ENCODE measurements at regions not wholly inside any gene's neighbourhood (a gene's known extent, or its start where the extent isn't known, plus 50 kb on each side); places are given as distances from the start of the nearest gene placed in this dataset.
"Not testable (repeated sequence)": the region's sequence is repeated elsewhere in the genome, so short reads cannot be mapped to it uniquely, and the experiment has no call there.

DNA sequence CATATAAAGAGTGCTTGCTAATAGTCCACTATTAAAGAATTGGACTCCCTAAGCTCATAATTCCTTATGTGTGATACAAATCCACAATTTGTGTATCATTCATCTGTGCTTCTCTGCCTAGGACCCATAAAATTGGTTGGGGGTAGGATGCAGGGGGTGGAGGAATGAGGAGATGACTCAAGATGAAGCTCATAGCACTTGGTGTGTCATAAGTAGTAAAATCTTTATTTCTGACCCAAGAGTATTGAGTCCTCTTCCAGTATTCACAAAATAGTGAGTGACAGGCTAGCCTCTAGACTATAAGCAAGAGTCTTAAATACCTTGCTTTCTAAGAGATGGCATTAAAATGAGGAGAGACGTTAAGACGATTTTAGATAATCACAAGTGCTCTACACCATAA lies 390.9 kb upstream of the CDH19 start:
- no peak for DNase-seq

DNA sequence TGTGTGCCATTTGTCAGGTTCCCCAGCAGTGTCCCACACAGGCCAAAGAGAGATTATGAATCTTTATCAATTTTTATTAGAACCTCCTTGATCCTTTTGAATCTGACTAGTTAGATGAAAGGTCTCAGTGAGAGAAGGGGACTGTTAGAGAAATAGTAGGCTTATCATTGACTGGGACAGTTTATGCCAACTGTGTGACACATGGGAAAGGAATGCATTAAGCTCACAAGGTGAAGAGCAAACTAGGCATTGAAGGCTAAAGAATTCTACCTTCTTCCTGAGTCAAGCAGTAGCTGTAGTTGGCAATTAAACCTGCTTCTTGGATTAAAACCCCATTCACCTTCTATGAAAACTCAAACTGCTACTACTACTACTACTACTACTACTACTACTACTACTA lies 389.6 kb upstream of the CDH19 start:
- no peak for DNase-seq

DNA sequence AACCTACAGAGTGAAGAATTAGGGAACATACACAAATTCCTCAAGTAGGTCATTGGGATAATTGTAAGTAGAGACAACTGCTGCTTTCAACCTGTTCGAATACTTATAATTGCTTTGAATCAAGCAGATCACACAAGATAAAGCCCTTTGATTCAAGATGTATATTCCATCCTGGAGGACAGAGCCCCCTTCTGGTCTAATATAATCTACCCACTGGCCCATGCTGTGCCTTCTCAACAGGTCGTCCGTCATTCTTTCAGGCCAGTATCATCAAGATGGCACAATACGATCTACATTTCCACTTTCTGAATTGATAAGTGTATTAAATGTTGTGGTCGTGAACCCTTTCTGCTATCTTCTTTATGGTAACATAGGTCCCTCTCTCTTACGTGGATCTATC lies 387.0 kb upstream of the CDH19 start:
- DNase-seq = no peak

DNA sequence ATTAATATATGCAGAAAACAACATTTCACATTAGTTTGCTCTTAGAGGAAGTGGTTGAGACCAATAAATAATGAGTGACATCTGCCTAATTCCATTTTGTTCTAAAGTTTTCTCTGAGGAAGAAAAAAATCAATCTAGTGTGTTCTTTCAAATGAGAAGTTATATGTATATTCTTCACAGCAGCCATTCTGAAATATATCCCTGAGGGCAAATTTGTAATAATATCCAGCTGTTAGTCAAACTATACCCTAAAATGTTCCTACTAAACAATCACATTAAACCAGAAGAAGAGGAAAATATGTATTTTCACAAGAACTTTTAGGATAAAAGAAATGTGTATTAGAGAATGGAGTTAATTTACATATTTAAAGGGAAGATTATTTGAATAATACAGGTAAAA lies 375.1 kb upstream of the CDH19 start:
- DNase-seq = no peak

DNA sequence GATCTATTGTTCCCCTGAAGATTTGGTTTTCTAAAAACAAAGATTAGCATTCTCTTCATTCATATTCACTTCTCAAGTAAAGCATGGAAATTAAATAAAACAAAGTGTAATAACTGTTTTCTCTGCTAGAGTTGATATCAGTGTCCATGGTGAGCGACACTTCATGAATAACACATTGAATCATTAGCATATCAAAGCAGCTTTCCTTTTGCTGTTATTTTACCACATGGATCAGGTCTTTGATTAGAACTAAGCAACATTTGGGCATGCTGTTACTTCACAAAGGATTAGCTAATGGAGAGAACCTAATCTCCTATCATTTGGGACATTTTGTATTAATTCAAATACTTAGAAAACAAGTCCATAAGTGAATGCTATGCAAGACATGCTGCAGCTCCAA lies 368.8 kb upstream of the CDH19 start:
- no peak for DNase-seq

DNA sequence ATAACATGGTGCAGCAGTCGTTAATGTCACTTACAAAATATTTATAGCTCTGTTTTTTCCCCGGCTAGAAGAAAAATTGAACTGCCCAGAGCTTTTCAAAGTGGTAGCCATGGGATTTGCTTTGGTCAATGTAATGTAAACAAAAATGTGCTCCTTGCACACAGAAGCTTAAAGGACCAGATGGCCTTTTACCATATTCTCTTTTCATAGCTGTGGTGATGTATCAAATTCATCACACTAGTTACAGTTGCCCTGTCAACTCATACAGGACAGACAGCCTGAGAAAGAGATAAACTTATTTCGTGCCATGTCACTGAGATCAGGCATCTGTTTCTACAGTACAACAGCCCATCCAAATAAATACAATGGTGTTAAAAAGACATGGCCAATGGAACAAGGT lies 368.1 kb upstream of the CDH19 start:
- DNase-seq = no peak

DNA sequence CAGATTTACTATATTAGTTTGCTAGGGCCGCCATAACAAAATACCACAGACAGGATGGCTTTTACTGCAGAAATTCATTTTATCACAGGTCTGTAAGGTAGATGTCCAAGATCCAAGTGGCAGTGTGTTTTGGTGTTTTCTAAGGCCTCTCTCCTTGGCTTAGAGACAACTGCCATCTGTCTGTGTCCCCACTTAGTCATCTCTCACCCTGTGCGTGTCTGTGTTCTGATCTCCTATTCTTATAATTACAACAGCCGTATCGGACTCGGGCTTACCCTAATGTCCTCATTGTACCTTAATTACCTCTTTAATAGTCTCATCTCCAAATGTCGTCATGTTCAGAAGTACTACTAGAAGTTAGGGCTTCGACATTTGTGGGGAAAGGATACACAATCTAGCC lies 362.3 kb upstream of the CDH19 start:
- no peak for DNase-seq

DNA sequence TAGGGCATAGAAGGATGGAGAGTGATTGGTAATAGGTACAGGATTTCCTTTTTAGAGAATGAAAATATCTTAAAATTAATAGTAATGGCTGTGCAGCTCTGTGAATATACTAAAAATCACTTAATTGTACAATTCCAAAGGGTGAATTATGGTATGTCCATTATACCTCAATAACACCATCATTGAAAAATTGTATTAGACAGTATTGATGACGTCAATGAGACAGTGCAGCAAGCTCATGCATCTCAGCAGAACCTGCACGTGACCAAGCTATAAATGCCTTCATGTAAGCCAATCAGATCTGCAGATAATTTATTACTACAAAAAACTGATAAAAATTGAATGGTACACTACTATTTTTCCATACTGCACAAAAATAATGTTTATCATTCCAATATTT lies 354.4 kb upstream of the CDH19 start:
- DNase-seq = no peak

DNA sequence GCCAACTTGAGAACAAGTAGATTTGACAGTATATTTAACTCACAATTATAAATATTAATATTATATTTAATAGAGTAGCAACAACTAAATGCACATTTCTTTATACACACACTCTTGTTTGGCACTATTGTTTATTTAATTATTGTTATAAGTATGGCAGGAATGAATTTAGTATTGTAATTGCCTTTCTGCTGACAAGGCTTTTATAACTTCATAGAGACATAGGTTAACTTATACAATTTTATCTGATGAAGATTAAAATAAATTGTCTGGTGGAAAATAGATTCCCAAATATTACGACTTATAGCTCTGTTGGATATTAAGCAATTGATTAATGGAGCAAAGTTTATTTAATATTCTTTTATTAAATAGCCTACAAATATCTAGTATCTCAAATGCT lies 347.9 kb upstream of the CDH19 start:
- DNase-seq = no peak

DNA sequence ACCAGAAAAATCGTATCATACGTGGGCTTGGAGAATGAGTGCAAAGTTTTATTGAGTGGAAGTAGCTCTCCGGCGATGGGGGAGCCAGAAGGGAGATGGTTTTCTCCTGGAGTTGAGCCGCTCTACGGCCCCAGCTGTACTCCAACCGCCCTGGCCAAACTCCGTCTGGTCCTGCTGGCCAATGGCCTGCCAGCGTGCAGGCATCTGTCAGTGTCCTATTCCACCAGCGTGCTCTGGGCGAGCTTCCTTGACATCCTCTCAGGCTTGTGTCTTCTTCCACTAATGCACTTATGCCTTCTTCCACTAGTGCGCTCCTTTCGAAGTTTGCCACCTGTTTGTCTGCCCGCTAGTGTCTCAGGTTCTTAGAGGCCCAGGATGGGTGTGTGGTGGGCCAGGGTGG lies 345.5 kb upstream of the CDH19 start:
- DNase-seq = no peak

DNA sequence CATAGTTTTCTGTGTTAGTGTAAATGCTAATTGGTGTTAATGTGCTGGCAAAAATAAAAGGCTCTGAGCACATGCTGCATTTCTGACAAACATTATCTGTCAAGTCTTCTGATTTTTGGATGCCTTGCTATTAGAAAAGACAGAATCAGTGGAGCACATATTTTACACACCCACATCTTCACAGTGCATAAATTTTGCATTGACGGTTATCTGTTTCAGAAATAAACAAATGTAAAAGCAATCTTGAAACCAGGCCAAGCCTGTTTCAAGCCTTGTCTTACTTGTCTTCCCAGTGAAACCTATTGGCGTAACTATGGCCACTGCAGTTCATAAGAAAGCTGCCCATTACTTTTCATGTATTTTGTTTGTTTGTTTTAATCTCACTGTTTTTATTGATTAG lies 333.7 kb upstream of the CDH19 start:
- no peak for DNase-seq

DNA sequence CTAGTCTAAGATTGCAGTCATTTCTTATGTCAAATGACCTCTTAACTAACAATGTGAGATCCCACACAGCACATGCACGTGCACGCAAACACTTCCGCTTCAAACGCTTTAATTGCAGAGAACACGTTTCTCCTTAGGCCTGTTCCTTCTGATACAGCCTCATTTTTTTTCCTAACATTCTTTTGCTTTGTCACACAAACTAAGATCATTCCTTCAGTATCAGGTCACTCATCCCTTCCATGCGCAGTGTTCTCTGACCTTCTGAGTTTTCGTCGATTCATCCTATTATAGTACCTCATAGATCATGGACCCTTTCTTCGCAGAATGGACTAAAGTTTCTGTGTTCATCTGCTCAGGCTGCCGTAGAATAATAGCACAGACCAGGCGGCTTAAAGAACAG lies 327.1 kb upstream of the CDH19 start:
- no peak for DNase-seq

DNA sequence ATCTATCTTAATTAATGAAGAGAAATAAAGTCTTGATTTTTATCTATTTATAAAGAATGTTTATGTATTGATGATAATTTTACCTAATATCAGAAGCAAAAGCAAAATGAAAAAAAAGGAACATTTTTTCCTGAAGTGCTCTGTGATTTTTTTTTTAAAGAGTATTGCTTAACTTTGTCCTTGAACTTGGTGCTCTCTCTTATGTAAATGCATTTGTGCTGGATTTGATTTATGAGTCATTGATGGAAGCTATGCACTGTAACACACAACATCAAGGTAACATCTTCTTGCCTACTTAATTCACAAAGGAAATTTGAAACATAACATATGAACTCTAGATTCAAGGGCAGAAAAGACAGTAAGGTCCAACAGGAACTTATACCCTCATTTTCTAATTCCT lies 312.9 kb upstream of the CDH19 start:
- DNase-seq = no peak

DNA sequence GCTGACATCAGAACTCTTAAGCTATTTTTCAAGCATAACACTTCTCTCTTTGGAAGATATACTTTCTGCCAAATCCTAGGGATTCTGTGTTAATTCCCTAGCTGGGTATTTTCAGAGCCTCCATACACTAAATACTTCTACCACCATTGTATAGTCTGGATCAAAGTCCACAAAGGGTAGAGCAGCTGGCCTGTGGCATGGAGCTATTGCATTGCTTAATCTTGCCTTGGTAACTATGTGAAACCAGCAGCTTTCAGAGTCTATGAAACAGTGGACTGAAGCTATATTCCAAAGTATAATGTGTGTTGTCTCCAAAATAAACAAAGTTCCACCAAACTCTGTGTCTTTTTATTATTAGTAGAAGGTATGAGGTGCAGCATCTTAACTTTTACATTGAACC lies 296.9 kb upstream of the CDH19 start:
- DNase-seq = no peak

DNA sequence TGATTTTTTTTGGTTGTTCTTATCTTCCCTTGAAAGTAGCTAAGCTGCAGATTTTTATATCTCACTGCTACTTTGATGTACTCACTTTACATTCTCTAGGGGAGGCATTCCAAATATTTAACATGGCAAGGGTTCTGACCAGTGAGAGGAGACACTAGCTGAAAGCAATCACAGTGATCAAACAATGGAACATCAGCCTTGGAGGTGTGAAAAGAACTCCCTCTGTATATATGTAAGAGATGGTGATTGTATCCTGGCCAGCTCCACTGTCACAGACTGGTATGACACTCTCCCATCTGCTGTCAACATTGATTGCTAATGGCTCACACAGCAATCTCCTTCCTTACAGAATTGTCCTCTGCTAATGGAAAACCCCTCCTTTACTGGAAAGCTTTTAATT lies 291.7 kb upstream of the CDH19 start:
- DNase-seq = no peak

DNA sequence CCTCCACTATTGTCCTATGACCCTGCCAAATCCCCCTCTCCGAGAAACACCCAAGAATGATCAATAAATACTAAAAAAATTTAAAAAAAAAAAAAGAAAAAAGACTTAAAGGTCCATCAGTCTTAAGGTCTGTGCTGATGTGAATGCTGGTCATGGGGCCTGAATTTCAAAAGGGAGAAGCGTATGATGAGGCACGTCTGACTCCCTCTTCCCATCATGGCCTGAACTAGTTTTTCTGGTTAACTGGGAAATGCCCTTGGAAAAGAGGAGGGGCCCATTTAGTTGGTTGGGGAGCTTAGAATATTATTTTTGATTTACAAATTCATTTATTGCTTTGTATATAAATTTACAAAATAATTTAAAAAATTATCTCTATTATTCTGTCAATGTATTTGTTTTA lies 291.0 kb upstream of the CDH19 start:
- DNase-seq = no peak

DNA sequence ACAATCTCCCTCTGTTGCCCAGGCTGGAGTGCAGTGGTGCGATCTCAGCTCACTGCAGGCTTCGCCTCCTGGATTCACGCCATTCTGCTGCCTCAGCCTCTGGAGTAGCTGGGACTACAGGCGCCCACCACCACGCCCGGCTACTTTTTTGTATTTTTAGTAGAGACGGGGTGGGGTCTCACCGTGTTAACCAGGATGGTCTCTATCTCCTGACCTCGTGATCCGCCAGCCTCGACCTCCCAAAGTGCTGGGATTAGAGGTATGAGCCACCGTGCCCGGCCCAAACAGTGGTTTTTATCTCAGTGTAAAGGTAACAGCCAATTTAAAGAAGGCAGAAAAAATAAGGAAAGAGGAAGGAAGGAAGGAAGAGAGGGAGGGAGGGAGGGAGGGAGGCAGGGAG lies 288.5 kb upstream of the CDH19 start:
- not testable (repeated sequence) for DNase-seq

DNA sequence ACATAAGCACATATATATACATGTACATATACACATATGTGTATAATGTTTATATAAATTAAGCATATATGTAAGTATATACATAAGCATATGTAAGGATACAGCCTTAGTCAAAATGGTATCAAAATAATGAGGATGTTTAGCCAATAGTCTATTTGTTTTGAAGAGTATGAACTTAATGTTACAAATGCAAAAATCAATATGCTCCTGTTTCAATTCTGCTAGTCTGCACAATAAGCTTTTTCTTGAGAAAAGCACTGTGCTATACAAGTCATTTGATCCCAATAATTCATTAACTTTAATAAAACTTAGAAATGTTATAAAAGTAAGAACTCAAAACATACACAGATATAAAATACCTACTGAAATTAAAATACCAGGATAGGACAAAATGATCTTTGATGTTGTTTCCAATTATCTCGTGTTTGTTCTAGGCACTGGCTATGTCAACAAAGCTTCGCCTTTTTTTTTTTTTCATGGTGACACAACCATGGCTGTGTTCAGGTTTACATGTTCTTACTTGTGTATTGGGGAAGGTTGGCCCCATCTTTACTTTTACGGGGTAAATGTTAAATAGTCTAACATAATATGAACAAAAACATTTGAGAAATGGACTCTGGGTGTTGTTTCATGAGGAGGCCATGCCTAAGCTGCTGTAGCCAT lies 271.1 kb upstream of the CDH19 start:
- no peak for DNase-seq

DNA sequence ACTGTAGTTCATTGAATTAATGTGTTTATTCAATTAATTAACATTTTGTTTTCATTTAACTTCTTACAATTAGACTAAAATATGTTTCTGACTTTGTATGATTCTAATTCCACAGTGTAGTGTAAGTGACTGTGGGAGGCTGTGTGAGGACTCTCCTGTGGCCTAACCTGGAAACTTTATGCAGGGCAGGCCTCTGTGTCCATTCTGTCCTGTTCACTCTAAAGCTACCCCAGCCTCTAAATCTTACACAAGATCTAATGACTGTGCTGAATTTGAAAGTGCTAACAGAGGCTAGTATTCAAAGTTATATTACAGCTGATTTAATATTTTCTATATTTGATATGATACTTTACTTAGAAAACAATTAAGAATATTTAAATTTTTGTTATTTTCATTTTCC lies 270.5 kb upstream of the CDH19 start:
- no peak for DNase-seq

DNA sequence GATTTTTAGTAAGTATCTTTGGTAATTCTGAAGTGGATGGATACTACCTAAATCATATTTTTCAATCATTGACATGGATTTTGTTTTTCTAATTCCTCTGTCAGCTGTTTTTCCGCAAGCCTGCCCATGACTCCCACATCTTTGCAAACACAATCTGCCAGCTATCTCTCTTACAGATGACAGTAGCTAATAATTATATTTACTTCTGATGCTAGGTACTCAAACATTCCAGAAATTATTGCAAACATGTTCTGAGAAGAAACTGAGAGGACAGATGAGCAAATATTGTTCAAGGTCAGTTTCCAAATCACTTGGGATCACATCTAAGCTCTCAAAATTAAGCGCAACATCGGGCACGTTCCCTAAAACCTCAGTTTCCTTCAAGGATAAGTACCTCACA lies 270.0 kb upstream of the CDH19 start:
- DNase-seq = no peak

DNA sequence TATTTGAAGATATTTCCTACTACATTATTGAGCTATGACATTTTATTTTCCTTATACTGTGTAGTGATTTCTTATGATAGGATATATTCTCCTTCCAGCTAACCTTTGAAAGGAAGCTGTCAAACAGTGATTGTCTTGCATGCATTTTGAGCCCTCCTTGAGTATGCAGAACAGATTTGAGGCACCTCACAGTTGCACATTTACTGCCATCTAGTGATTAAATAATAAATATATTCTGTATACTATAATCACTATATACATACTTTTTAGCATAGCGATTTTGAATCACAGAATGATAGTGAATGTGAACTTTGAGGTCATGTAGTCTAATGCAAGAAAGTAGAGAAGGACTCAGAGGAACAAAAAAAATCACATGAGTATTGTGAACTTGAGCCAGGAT lies 268.4 kb upstream of the CDH19 start:
- DNase-seq = peak; percentile 1 to 35 (median 22)

DNA sequence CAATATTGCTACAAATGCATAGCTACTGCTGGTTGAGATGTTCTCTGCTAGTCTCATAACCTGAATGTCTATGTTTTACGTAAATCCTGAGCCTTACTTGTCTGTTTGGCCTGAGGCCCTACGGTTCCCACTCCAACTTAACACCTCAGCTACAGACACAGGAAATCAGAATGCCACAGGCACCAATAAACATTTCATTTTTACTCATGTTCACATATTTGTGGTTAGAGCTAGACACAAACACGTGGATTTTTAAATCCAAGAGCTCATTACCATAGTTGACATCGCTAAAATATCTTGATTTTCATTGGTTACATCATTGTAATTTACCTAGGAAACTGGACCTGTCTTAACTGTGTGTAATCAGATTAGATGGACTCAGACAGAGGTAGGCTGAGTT lies 263.8 kb upstream of the CDH19 start:
- no peak for DNase-seq

DNA sequence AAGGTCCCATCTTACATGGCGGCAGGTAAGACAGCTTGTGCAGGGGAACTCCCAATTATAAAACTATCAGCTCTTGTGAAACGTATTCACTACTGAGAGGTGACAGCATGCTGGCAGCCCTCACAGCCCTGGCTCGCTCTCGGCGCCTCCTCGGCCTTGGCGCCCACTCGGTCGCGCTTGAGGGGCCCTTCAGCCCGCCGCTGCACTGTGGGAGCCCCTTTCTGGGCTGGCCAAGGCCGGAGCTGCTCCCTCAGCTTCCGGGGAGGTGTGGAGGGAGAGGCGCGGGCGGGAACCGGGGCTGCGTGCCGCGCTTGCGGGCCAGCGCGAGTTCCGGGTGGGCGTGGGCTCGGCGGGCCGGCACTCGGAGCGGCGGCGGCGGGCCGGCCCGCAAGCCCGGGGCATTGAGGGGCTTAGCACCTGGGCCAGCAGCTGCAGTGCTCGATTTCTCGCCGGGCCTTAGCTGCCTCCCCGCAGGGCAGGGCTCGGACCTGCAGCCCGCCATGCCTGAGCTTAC lies 262.6 kb upstream of the CDH19 start:
- DNase-seq = not testable (repeated sequence)

DNA sequence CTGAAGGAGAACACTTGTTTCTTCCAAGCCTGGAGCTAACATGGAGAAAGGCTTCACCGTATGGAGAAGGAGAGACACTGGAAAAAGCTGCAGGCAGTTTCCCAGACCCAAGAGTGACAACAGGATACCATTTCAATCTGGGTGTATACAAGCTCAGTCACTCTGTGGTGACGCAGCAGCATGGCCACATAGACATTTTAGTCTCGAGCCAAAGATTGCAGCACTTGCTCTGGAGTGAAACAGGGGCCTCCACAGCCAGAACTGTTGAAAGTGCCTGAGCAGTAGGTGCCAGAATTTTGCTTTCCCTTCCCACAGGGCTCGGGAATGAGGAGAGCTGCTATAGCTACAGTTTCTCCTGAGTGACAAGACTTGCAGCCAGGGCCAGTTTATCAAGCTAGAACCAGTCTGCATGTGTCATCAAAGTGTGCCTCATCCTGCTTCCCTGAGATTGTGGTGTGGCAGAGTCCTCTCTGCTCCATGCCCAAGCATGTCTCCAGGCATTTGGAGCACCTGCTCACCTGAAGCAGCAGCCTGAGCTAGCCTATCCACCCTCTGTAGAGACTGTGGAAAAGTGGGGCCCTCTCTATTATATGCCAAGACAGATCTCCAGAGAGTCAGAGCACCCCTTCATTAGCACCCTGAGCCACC lies 234.6 kb upstream of the CDH19 start:
- DNase-seq = no peak

DNA sequence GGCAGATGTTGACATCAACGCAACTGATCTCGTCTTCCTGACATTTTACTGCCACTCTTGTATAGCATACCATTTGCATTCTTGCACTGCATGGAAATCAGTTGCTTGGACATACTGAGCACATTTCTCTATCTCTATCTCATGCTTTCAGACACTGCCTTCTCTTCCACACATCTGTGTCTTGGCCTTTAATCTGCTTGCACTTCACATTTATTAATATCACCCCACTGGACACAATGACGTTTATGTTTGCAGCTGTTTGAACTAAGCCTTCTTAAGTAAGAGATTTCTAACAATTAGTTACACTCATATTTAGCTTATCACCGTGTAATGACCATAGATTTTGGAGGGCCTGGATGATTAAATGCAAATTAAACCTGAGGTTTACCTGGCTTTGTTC lies 229.8 kb upstream of the CDH19 start:
- DNase-seq = no peak
